K562 (cell line): ENCODE measurements at regions not wholly inside any gene's neighbourhood (a gene's known extent, or its start where the extent isn't known, plus 50 kb on each side); places are given as distances from the start of the nearest gene placed in this dataset.
A peak's percentile ranks its signal among the peaks of the same experiment; 100 is the strongest.

Experiments
- ATAC-seq: fragments of 200-7000 bp; cut with Tn5 transposase; 3 replicates; pipeline ENCODE4 v1.9.1; 2020; ENCODE audit warnings: moderate library complexity
- BruUV-seq: library from RNA; stranded (reverse); fragments of 400-500 nt; replicated peaks from 2 replicates; lab custom pipeline; 2021; lab: Mats Ljungman, UMichigan
- CTCF ChIA-PET: fragments of 300-600 bp; formaldehyde crosslinking; extraction: SDS; loops from one replicate; lab custom pipeline; 2021; ENCODE audit warnings: low intra/inter-chr PET ratio; lab: Yijun Ruan, JAX
- POLR2A ChIA-PET: fragments of 300-600, 350-650 bp; sonication (Branson Sonifier 250); formaldehyde crosslinking; extraction: SDS; loops from one replicate; lab custom pipeline; 2021; ENCODE audit warnings: antibody characterized with exemption, inconsistent platforms; lab: Yijun Ruan, JAX
- DNase-seq, 4 experiments: peaks; one replicate each; pipeline versions ENCODE4 v3.0.0 to v3.0.0-alpha.2; 2011 to 2018; ENCODE audit warnings: low spot score in 3 of 4, mixed read lengths in 3 of 4; ENCODE audit errors: extremely low read depth in 1 of 4
- FAIRE-seq: peaks from 2 replicates; lab custom pipeline; 2011; peaks lifted over from hg19 to GRCh38; lab: Jason Lieb, UNC
- H2AFZ ChIP-seq: 2 replicates; pipeline ENCODE4 v1.6.0; 2011; ENCODE audit warnings: low read depth, low read length, control low read depth, inconsistent platforms
- H3K27ac ChIP-seq: fragments of 200-600 bp; 3 replicates; pipeline ENCODE4 v1.8.0; 2011; ENCODE audit warnings: low read depth, mild to moderate bottlenecking, control low read depth, inconsistent platforms, low read length, moderate library complexity, mixed read lengths; ENCODE audit errors: extremely low read depth
- H3K27me3 ChIP-seq, 2 experiments: fragments of 300-600 bp in 1 of 2; 2 replicates in 1 of 2; 3 replicates in 1 of 2; pipeline versions ENCODE4 v1.6.0 to v1.8.0; 2011; ENCODE audit warnings: inconsistent platforms in 2 of 2, low read length in 2 of 2, mild to moderate bottlenecking in 1 of 2, mixed read lengths in 1 of 2, moderate library complexity in 1 of 2; ENCODE audit not compliant: control insufficient read depth in 2 of 2, insufficient read depth in 2 of 2
- H3K36me3 ChIP-seq: fragments of 300-600 bp; 3 replicates; pipeline ENCODE4 v1.8.0; 2011; ENCODE audit warnings: mild to moderate bottlenecking, low read length, inconsistent platforms; ENCODE audit not compliant: control insufficient read depth, insufficient read depth
- H3K4me1 ChIP-seq, 2 experiments: fragments of 200-600 bp in 1 of 2; replicated peaks in 1 of 2; 2 replicates in 1 of 2; 3 replicates in 1 of 2; pipeline versions ENCODE4 v1.5.1 to v1.8.0; 2011; ENCODE audit warnings: inconsistent platforms in 2 of 2, low read length in 2 of 2, mild to moderate bottlenecking in 1 of 2, mixed read lengths in 1 of 2, moderate library complexity in 1 of 2; ENCODE audit not compliant: control insufficient read depth in 2 of 2, insufficient read depth in 2 of 2
- H3K4me2 ChIP-seq: 2 replicates; pipeline ENCODE4 v1.6.1; 2011; ENCODE audit warnings: low read length, control low read depth, inconsistent platforms, mixed read lengths; ENCODE audit not compliant: insufficient read depth
- H3K4me3 ChIP-seq: fragments of 200-600 bp; sonication (generic), shearing (Covaris generic); 2 replicates; pipeline ENCODE4 v1.5.1; 2016; ENCODE audit warnings: control low read depth, inconsistent platforms
- H3K79me2 ChIP-seq: fragments of 200-600 bp; 3 replicates; pipeline ENCODE4 v1.8.0; 2011; ENCODE audit warnings: low read length, inconsistent platforms; ENCODE audit not compliant: control insufficient read depth, insufficient read depth
- H3K9ac ChIP-seq, 2 experiments: 2 replicates each; pipeline versions ENCODE4 v1.6.0 to v1.6.1; 2011; ENCODE audit warnings: low read depth in 2 of 2, low read length in 2 of 2, control low read depth in 1 of 2, inconsistent platforms in 1 of 2, mild to moderate bottlenecking in 1 of 2, mixed read lengths in 1 of 2; ENCODE audit not compliant: insufficient read depth in 1 of 2
- H3K9me1 ChIP-seq: one replicate; pipeline ENCODE4 v1.6.0; 2011; ENCODE audit warnings: inconsistent platforms, mild to moderate bottlenecking, low read length, moderate library complexity; ENCODE audit not compliant: control insufficient read depth, insufficient read depth
- H3K9me3 ChIP-seq: replicated peaks from 2 replicates; pipeline ENCODE4 v1.5.1; 2011; ENCODE audit warnings: low read depth, low read length, inconsistent platforms; ENCODE audit not compliant: control insufficient read depth, insufficient read depth
- H4K20me1 ChIP-seq: replicated peaks from 2 replicates; pipeline ENCODE4 v1.6.1; 2011; ENCODE audit warnings: low read length, inconsistent platforms, mixed read lengths; ENCODE audit not compliant: control insufficient read depth, insufficient read depth
- CREB3L1 ChIP-seq: fragments of 450-650 bp; IDR thresholded peaks from 2 replicates; pipeline ENCODE4 v1.6.1; 2014; ENCODE audit warnings: low read depth, mild to moderate bottlenecking, moderate library complexity, borderline replicate concordance
- CREM ChIP-seq: IDR thresholded peaks from 2 replicates; pipeline ENCODE4 v1.6.1; 2014; ENCODE audit warnings: antibody characterized with exemption, low read depth
- ETV6 ChIP-seq, 3 experiments: fragments of 150-350 bp in 1 of 3; sonication (generic) in 1 of 3; formaldehyde crosslinking in 1 of 3; IDR thresholded peaks; 2 replicates each; pipeline versions ENCODE4 v1.6.1 to v1.8.0; 2014 to 2022; ENCODE audit warnings: borderline replicate concordance in 2 of 3, low read depth in 2 of 3, antibody characterized with exemption in 1 of 3, low read length in 1 of 3, mild to moderate bottlenecking in 1 of 3, missing genetic modification reagents in 1 of 3
- GTF2A2 ChIP-seq: IDR thresholded peaks from 2 replicates; pipeline ENCODE4 v1.6.1; 2016; ENCODE audit warnings: mild to moderate bottlenecking, missing genetic modification characterization, missing compliant biosample characterization
- GTF2F1 ChIP-seq: IDR thresholded peaks from 2 replicates; pipeline ENCODE4 v1.6.1; 2011; ENCODE audit warnings: low read depth, low read length, improper control_type of control experiment
- KDM5B ChIP-seq: fragments of 200-600 bp; sonication (generic); IDR thresholded peaks from 2 replicates; pipeline ENCODE4 v1.6.1; 2012; ENCODE audit warnings: low read depth, mild to moderate bottlenecking, moderate library complexity, low read length, control low read depth, inconsistent platforms; ENCODE audit not compliant: insufficient replicate concordance
- MBD1 ChIP-seq: fragments of 250-450 bp; sonication (Bioruptor Pico); IDR thresholded peaks from 2 replicates; pipeline ENCODE4 v1.8.0; 2022; ENCODE audit warnings: inconsistent platforms
- MYNN ChIP-seq, 2 experiments: sonication (generic); formaldehyde crosslinking in 1 of 2; IDR thresholded peaks; 2 replicates each; pipeline versions ENCODE4 v1.5.0 to v1.6.1; 2016 to 2020; ENCODE audit warnings: antibody characterized with exemption in 1 of 2, missing genetic modification reagents in 1 of 2
- OTX1 ChIP-seq: fragments of 450-650 bp; formaldehyde crosslinking; IDR thresholded peaks from 2 replicates; pipeline ENCODE4 v1.4.0; 2022; ENCODE audit warnings: mild to moderate bottlenecking
- WGBS: fragments of 100-300 bp; shearing (Covaris generic); methylation state at CpG from one replicate; pipeline ENCODE4 v1.1.6; 2016; ENCODE audit warnings: low coverage, mixed read lengths; ENCODE audit not compliant: insufficient coverage; ENCODE audit errors: missing lambda C conversion rate; 5-methylcytosine and 5-hydroxymethylcytosine counted together
- in situ Hi-C: fragments of 300-500 bp; cut with MboI; formaldehyde crosslinking; loops from 4 replicates; pipeline ENCODE4 v1.15.0; 2018; ENCODE audit warnings: inconsistent platforms, mixed read lengths
- intact Hi-C: fragments of 100-400 bp; cut with micrococcal nuclease; formaldehyde crosslinking; loops from 2 replicates; pipeline ENCODE4 v1.14.2; 2022

GRCh38 chr11:130765951-130766649, 150.2 kb downstream of the SNX19 start (continued):
- TF ChIP-seq CREB3L1 (no peak), ETV6 (IDR thresholded peaks at IDR 0.05; ENCODE audit: borderline replicate concordance in 1 of 2, low read depth in 2 of 2, low read length in 1 of 2) (no peak), ETV6 (CRISPR knock-in tag; IDR thresholded peaks at IDR 0.05; ENCODE audit: borderline replicate concordance) (no peak)

DNA sequence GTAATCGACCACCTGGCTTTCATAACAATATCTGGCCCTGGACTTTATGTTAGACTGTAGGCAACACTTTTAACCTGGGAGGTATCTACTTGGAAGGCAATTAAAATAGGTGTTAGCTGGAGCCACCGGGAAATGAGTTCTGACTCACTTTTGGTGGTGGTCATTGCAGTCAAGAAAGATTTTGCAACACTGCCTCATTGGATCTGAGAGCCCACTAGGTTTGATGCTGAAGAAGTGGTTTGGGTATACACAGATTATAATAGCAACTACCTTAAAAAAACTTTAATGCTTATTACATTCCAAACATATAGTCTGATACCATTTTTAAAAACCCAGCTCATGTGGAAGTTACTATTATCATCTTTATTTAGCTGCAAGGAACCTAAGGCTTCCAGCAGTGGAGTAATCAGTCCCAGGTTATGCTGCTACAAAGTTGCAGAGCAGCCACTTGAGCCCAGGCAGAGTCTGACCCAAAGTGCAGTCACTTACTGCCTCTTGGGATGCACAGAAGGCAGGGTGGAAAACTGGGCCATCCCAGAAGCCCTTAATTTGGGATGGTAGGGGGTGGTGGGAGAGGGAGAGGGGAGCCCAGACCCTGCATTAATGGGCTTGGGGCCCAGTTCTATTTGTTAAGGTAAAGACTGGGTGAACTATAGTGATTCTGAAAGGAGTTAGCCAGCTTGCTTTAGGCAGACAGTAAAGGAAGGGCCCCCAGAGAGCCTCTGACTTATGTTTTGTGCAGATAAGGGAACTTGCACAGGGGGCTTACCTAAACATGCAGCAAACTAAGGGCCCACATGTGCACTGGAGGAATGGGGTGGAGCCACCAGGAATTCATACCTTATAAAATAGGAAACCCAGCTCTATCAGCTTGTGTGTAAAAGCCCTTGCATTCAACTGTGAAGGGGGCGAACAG, 149.4 kb downstream of the SNX19 start:
- in situ Hi-C loops = no loop called here
- Histone ChIP-seq H3K4me3 (no peak overlapping the region), H2AFZ (no peak overlapping the region), H3K27ac (no peak overlapping the region), H3K9ac (no peak overlapping the region), H3K27me3 (peaks cover 0 to 31% of the 10 kb centered on the region in 2 experiments; a peak in 2 of 5 replicates), H3K9me3 (no peaks in the 10 kb centered on the region), H4K20me1 (no peaks in the 10 kb centered on the region; the same call in 1 of the 2 replicates), H3K9me1 (peaks cover 3% of the 10 kb centered on the region), H3K4me2 (no peak overlapping the region), H3K36me3 (no peaks in the 10 kb centered on the region), H3K79me2 (no peaks in the 10 kb centered on the region), H3K4me1 (no peaks in the 10 kb centered on the region)
- BruUV-seq = no TSS peak
- POLR2A ChIA-PET = no interaction called here
- CTCF ChIA-PET = no interaction called here
- ATAC-seq (no peak), FAIRE-seq (no peak), DNase-seq (peak in 1 of 4 experiments; percentile 6)
- 0% methylated on average over 3 of the region's 3 CpGs for WGBS
- TF ChIP-seq GTF2A2 (tag) = no peak
- no peak for TF ChIP-seq GTF2F1
- TF ChIP-seq CREM = no peak
- TF ChIP-seq KDM5B = no peak
- TF ChIP-seq MBD1 (CRISPR knock-in tag) = no peak
- no peak for TF ChIP-seq OTX1
- no peak for TF ChIP-seq MYNN (IDR thresholded peaks at IDR 0.05)
- no peak for TF ChIP-seq MYNN (CRISPR knock-in tag; IDR thresholded peaks at IDR 0.05)
- intact Hi-C loops = no loop called here
